Colonic mucosa (tissue), 4 donors: ENCODE measurements at regions not wholly inside any gene's neighbourhood (a gene's known extent, or its start where the extent isn't known, plus 50 kb on each side); places are given as distances from the start of the nearest gene placed in this dataset.

ENCODE experiments used
- DNase-seq: peaks from one replicate; pipeline ENCODE4 v3.0.0-alpha.2; 2020
- H3K27ac ChIP-seq: fragments of 200-600 bp; one replicate; pipeline ENCODE4 v1.8.0; 2021
- H3K27me3 ChIP-seq: fragments of 200-600 bp; one replicate; pipeline ENCODE4 v1.8.0; 2021
- H3K36me3 ChIP-seq: fragments of 200-600 bp; one replicate; pipeline ENCODE4 v1.8.0; 2021
- H3K4me1 ChIP-seq: fragments of 200-600 bp; one replicate; pipeline ENCODE4 v1.8.0; 2021; ENCODE audit warnings: mild to moderate bottlenecking
- H3K4me3 ChIP-seq: fragments of 200-600 bp; one replicate; pipeline ENCODE4 v1.8.0; 2021
- H3K9ac ChIP-seq, 2 donors: one replicate each; pipeline ENCODE4 v1.7.0; 2013; ENCODE audit warnings: control low read depth in 2 of 2, low read depth in 2 of 2, low read length in 2 of 2
- H3K9me3 ChIP-seq: fragments of 200-600 bp; one replicate; pipeline ENCODE4 v1.8.0; 2021
- intact Hi-C: fragments of 100-400 bp; cut with DNase I; formaldehyde crosslinking; loops from one replicate; pipeline ENCODE4 v1.14.1; 2022
- TF ChIP-seq, protein P1 (sequence below): fragments of 200-600 bp; IDR thresholded peaks from one replicate; pipeline ENCODE4 v1.8.0; 2022; ENCODE audit warnings: antibody characterized with exemption, mild to moderate bottlenecking
- donor health status: healthy.
- donor health status: DM: no; HTN: no; CAD: no.
- donor health status: DM: no; HTN: no; CAD: no.

DNA sequence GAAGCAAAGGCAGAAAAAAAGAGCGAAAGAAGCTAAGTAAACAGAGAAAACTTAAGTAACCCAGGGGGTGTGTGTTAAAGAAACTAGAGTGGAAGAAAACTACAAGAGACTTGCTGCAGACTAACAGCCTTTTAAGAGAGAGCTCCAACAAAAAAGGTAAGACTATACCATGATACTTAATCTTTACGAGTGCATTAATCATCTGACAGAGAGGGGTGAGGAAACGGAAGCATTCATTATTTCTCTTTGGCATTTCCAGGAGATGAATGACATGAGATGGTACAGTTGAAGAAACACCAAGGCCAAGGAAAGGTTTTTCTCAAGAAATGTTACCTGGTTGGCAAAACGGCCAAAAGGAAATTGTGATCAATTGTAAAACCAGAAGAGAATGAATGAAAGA is 906.8 kb downstream of the QKI start:
- no peak for DNase-seq
- no peak overlapping the region for H3K9ac ChIP-seq
- no peak overlapping the region for H3K27ac ChIP-seq
- no peaks in the 10 kb centered on the region for H3K36me3 ChIP-seq
- no peaks in the 10 kb centered on the region for H3K9me3 ChIP-seq
- H3K4me1 ChIP-seq: no peaks in the 10 kb centered on the region
- intact Hi-C loops: no loop called here
- no peaks in the 10 kb centered on the region for H3K27me3 ChIP-seq
- H3K4me3 ChIP-seq: no peak overlapping the region
- TF ChIP-seq, protein P1, sequence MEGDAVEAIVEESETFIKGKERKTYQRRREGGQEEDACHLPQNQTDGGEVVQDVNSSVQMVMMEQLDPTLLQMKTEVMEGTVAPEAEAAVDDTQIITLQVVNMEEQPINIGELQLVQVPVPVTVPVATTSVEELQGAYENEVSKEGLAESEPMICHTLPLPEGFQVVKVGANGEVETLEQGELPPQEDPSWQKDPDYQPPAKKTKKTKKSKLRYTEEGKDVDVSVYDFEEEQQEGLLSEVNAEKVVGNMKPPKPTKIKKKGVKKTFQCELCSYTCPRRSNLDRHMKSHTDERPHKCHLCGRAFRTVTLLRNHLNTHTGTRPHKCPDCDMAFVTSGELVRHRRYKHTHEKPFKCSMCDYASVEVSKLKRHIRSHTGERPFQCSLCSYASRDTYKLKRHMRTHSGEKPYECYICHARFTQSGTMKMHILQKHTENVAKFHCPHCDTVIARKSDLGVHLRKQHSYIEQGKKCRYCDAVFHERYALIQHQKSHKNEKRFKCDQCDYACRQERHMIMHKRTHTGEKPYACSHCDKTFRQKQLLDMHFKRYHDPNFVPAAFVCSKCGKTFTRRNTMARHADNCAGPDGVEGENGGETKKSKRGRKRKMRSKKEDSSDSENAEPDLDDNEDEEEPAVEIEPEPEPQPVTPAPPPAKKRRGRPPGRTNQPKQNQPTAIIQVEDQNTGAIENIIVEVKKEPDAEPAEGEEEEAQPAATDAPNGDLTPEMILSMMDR: no peak

DNA sequence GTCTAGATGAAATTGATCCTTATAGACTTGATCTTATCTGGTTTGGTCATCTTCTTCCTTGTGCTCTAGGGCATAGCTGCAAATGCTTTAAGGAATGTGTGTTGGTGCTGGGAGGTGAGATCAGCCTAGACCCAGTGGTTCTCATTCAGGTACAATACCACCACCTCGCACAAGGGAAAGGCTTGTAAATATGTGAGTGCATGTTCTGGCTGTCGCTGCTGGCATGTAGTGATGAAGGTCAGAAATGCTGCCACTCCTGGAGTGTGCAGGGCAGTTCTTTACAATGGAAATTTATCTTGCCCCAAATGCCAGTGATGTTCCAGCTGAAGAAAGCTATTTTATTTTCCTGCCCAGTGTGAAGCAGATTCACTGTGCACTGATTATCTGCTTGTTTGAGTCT is 900.9 kb downstream of the QKI start:
- no peaks in the 10 kb centered on the region for H3K4me1 ChIP-seq
- no peaks in the 10 kb centered on the region for H3K36me3 ChIP-seq
- DNase-seq: no peak
- TF ChIP-seq, protein P1: no peak
- no peak overlapping the region for H3K9ac ChIP-seq
- H3K27me3 ChIP-seq: no peaks in the 10 kb centered on the region
- no peak overlapping the region for H3K27ac ChIP-seq
- H3K4me3 ChIP-seq: no peak overlapping the region
- H3K9me3 ChIP-seq: no peaks in the 10 kb centered on the region
- intact Hi-C loops: no loop called here

DNA sequence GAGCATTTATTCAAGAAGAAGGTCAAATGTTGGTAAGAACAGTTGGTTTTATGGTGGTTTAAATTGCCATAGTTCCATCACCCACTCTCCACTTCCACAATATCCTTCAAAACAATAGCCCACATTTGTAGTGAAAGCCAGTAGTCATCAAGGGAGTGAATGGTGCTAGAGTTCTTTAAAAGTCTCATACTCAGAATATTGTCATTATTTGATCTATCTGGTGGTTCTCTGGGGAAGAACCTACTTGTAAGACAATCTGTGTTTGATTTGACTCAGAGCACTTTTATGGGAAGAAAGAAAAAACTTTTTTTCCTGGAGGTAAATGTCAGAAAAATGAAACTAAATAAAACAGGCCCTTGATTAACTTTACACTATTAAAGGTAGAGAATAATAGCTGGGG is 893.8 kb downstream of the QKI start:
- Histone ChIP-seq H3K4me3 (no peak overlapping the region), H3K27me3 (no peaks in the 10 kb centered on the region), H3K9ac (no peak overlapping the region), H3K4me1 (no peaks in the 10 kb centered on the region), H3K9me3 (no peaks in the 10 kb centered on the region), H3K27ac (no peak overlapping the region), H3K36me3 (no peaks in the 10 kb centered on the region)
- no peak for DNase-seq
- intact Hi-C loops: no loop called here
- TF ChIP-seq, protein P1: no peak

DNA sequence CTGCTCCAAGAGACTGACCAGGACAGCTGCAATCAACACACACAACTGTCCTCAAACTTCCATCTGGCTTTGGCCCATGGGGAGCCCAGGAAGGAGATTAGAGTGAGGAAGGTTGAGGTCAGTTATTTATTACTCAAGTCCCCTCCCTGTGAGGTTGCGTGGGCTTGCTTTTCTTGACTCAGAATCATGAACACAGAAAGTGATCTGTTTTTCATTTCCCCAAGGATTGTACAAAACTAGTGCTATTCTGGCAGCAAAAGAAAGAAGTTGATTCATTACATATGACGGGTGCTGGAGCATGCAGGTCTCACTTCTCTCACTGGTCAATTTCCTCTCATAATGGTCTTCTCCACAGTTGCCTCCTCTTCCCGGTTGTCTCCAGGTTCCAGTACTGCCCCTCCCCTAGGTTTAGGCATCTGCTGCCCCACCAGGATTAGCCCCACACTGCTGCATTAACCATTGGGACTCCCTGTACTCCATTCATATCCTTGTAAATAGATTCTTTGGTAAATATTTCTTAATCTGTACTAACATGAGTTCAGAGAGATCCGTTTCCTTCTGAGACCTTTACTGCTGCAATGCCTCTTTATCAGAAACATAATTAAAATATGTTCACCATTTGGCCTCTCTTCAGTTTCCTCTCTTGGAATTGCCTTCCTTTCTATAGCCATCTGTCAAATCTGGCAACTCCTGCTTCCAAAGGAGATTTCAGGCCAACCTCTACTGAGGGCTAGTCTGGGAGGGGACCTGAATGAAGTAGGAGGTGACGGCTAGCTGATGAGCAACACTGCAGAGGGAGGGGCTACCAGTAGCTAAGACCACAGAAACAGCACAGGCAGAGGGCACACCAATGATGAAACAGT is 888.8 kb downstream of the QKI start:
- intact Hi-C loops: no loop called here
- H3K27ac ChIP-seq: no peak overlapping the region

DNA sequence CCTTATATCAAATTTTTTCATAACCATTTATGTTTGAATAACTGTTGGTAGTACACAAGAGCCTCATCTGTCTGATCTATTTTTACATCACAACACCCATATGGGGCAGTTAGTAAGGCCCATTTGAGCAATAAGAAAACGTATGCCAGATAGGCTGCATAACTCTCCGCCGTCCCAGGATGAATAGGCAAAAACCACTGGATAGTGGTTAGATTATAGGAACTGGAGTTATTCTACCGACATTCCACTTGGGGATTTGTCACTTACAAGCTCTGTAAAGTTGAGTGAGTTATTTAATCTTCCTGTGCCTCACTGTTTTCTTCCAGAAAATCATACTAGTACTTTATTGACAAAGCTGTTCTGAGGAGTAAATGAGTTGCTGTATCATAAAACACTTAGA is 881.9 kb downstream of the QKI start:
- no peaks in the 10 kb centered on the region for H3K9me3 ChIP-seq
- TF ChIP-seq, protein P1: no peak

More for the DNA sequence above, 888.8 kb downstream of the QKI start:
- Histone ChIP-seq H3K9ac (no peak overlapping the region), H3K9me3 (no peaks in the 10 kb centered on the region), H3K27me3 (no peaks in the 10 kb centered on the region), H3K4me3 (no peak overlapping the region), H3K4me1 (no peaks in the 10 kb centered on the region), H3K36me3 (no peaks in the 10 kb centered on the region)
- no peak for DNase-seq
- TF ChIP-seq, protein P1: no peak

More for the DNA sequence above, 881.9 kb downstream of the QKI start:
- Histone ChIP-seq H3K36me3 (no peaks in the 10 kb centered on the region), H3K9ac (no peak overlapping the region), H3K27me3 (no peaks in the 10 kb centered on the region), H3K27ac (no peak overlapping the region), H3K4me3 (no peak overlapping the region), H3K4me1 (no peaks in the 10 kb centered on the region)
- no peak for DNase-seq
- intact Hi-C loops: no loop called here
